ENCODE measurements at regions not wholly inside any gene's neighbourhood (a gene's known extent, or its start where the extent isn't known, plus 50 kb on each side); places are given as distances from the start of the nearest gene placed in this dataset.

GRCh38 chr1:184292101-184292500 lies 94.7 kb upstream of the C1orf21 start:
- TF ChIP-seq CTCF (IDR thresholded peaks at IDR 0.05; ENCODE audit: borderline replicate concordance, extremely low read depth, low read length, poor library complexity, severe bottlenecking) (no peak), EZH2 (IDR thresholded peaks at IDR 0.05; ENCODE audit: borderline replicate concordance, low read depth, low read length, severe bottlenecking) (no peak)
